Endothelial cell of umbilical vein (primary cell): ENCODE measurements at regions not wholly inside any gene's neighbourhood (a gene's known extent, or its start where the extent isn't known, plus 50 kb on each side); places are given as distances from the start of the nearest gene placed in this dataset.
A peak's percentile ranks its signal among the peaks of the same experiment; 100 is the strongest.

Experiments
- BruUV-seq: library from RNA; stranded (reverse); fragments of 400-500 nt; replicated peaks from 2 replicates; lab custom pipeline; 2021; lab: Mats Ljungman, UMichigan
- CTCF ChIA-PET: fragments of 300-600, 350-600 bp; sonication (Branson Sonifier 250); formaldehyde crosslinking; loops from one replicate; lab custom pipeline; 2021; ENCODE audit warnings: antibody characterized with exemption, inconsistent platforms; lab: Charles Lee
- POLR2A ChIA-PET: fragments of 300-600, 350-600 bp; sonication (Branson Sonifier 250); formaldehyde crosslinking; loops from one replicate; lab custom pipeline; 2021; ENCODE audit warnings: antibody characterized with exemption, inconsistent platforms; lab: Charles Lee
- DNase-seq: peaks from one replicate; pipeline ENCODE4 v3.0.0-alpha.2; 2011; ENCODE audit warnings: low read depth, low spot score
- FAIRE-seq: peaks from 2 replicates; lab custom pipeline; 2011; peaks lifted over from hg19 to GRCh38; lab: Jason Lieb, UNC
- H2AFZ ChIP-seq: 2 replicates; pipeline ENCODE4 v1.6.0; 2012; ENCODE audit warnings: low read depth, low read length, control low read depth, inconsistent platforms
- H3K27ac ChIP-seq: 2 replicates; pipeline ENCODE4 v1.5.1; 2011; ENCODE audit warnings: low read depth, mild to moderate bottlenecking, control low read depth, low read length, moderate library complexity; ENCODE audit not compliant: insufficient read depth
- H3K27me3 ChIP-seq, 2 experiments: 2 replicates each; pipeline versions ENCODE4 v1.6.0 to v1.6.1; 2011; ENCODE audit warnings: low read length in 2 of 2, mixed read lengths in 1 of 2; ENCODE audit not compliant: control insufficient read depth in 2 of 2, insufficient read depth in 2 of 2
- H3K36me3 ChIP-seq, 2 experiments: 2 replicates in 1 of 2; 3 replicates in 1 of 2; pipeline ENCODE4 v1.5.1; 2011; ENCODE audit warnings: low read length in 2 of 2, mild to moderate bottlenecking in 1 of 2, moderate library complexity in 1 of 2; ENCODE audit not compliant: control insufficient read depth in 2 of 2, insufficient read depth in 2 of 2; ENCODE audit errors: extremely low read depth in 1 of 2
- H3K4me1 ChIP-seq: 3 replicates; pipeline ENCODE4 v1.5.1; 2011; ENCODE audit warnings: mild to moderate bottlenecking, low read length; ENCODE audit not compliant: control insufficient read depth, insufficient read depth; ENCODE audit errors: extremely low read depth
- H3K4me2 ChIP-seq: 2 replicates; pipeline ENCODE4 v1.6.1; 2011; ENCODE audit warnings: low read length, control low read depth, mixed read lengths; ENCODE audit not compliant: insufficient read depth
- H3K4me3 ChIP-seq, 3 experiments: fragments of 200-600 bp in 1 of 3; sonication (generic), shearing (Covaris generic) in 1 of 3; replicated peaks in 1 of 3; 2 replicates each; pipeline ENCODE4 v1.5.1; 2011 to 2016; ENCODE audit warnings: control low read depth in 3 of 3, low read length in 3 of 3, mild to moderate bottlenecking in 2 of 3, inconsistent platforms in 1 of 3, low read depth in 1 of 3, moderate library complexity in 1 of 3; ENCODE audit not compliant: insufficient read depth in 1 of 3
- H3K79me2 ChIP-seq: 2 replicates; pipeline ENCODE4 v1.6.0; 2012; ENCODE audit warnings: low read length, inconsistent platforms; ENCODE audit not compliant: control insufficient read depth, insufficient read depth
- H3K9ac ChIP-seq: replicated peaks from 2 replicates; pipeline ENCODE3; 2011; ENCODE audit warnings: low read length, control low read depth; ENCODE audit not compliant: insufficient read depth; ENCODE audit errors: extremely low read depth
- H3K9me1 ChIP-seq: replicated peaks from 3 replicates; pipeline ENCODE4 v1.6.0; 2011; ENCODE audit warnings: mild to moderate bottlenecking, low read length; ENCODE audit not compliant: control insufficient read depth, insufficient read depth; ENCODE audit errors: extremely low read depth
- H3K9me3 ChIP-seq: replicated peaks from 2 replicates; pipeline ENCODE4 v1.5.1; 2012; ENCODE audit warnings: low read length, inconsistent platforms; ENCODE audit not compliant: control insufficient read depth, insufficient read depth
- H4K20me1 ChIP-seq: replicated peaks from 2 replicates; pipeline ENCODE3; 2011; ENCODE audit warnings: mild to moderate bottlenecking, low read length; ENCODE audit not compliant: control insufficient read depth, insufficient read depth; ENCODE audit errors: extremely low read depth
- EZH2 ChIP-seq: IDR thresholded peaks from 2 replicates; pipeline ENCODE4 v1.6.1; 2012; ENCODE audit warnings: borderline replicate concordance, low read depth, mild to moderate bottlenecking, moderate library complexity, low read length, inconsistent platforms; ENCODE audit not compliant: severe bottlenecking
- FOS ChIP-seq: IDR thresholded peaks from 2 replicates; pipeline ENCODE4 v1.6.1; 2011; ENCODE audit warnings: mild to moderate bottlenecking, low read length, moderate library complexity, borderline replicate concordance; ENCODE audit not compliant: insufficient read depth
- GATA2 ChIP-seq: IDR thresholded peaks from 2 replicates; pipeline ENCODE4 v1.7.0; 2011; ENCODE audit warnings: low read depth, mild to moderate bottlenecking, moderate library complexity, mixed read lengths, low read length; ENCODE audit not compliant: insufficient read length, insufficient read depth
- JUN ChIP-seq: IDR thresholded peaks from 2 replicates; pipeline ENCODE4 v1.6.1; 2011; ENCODE audit warnings: borderline replicate concordance, low read depth; ENCODE audit not compliant: insufficient read length, insufficient read depth
- MYC ChIP-seq: IDR thresholded peaks from one replicate; pipeline ENCODE4 v1.6.1; 2011; ENCODE audit warnings: mild to moderate bottlenecking, low read depth, low read length
- POLR2A ChIP-seq: IDR thresholded peaks from 2 replicates; pipeline ENCODE4 v1.6.1; 2012; ENCODE audit warnings: low read depth, mild to moderate bottlenecking, control low read depth, low read length
- POLR2AphosphoS5 ChIP-seq: IDR thresholded peaks from 2 replicates; pipeline ENCODE4 v1.6.1; 2012; ENCODE audit warnings: low read depth, mild to moderate bottlenecking, control low read depth, low read length, moderate library complexity; ENCODE audit not compliant: insufficient read depth
- dilution Hi-C: fragments of 300-500 bp; cut with MboI; formaldehyde crosslinking; loops from one replicate; pipeline ENCODE4 v1.15.0; 2019; ENCODE audit warnings: low sequenced_read_pairs; ENCODE audit not compliant: extremely low pct_ligation_motif_present
- intact Hi-C: fragments of 100-400 bp; cut with micrococcal nuclease; formaldehyde crosslinking; loops from one replicate; pipeline ENCODE4 v1.10.0; 2022
- TF ChIP-seq, protein P1 (sequence below), 2 donors: IDR thresholded peaks; 1 replicate in 1 of 2; 2 replicates in 1 of 2; pipeline ENCODE4 v1.5.1; 2011; ENCODE audit warnings: low read length in 2 of 2, mild to moderate bottlenecking in 2 of 2, moderate library complexity in 2 of 2, control low read depth in 1 of 2, inconsistent platforms in 1 of 2, low read depth in 1 of 2; ENCODE audit not compliant: insufficient read depth in 1 of 2; ENCODE audit errors: extremely low read depth in 1 of 2
- TF ChIP-seq, protein P2 (sequence below): IDR thresholded peaks from 2 replicates; pipeline ENCODE4 v1.6.1; 2011; ENCODE audit not compliant: insufficient read depth, insufficient read length

DNA sequence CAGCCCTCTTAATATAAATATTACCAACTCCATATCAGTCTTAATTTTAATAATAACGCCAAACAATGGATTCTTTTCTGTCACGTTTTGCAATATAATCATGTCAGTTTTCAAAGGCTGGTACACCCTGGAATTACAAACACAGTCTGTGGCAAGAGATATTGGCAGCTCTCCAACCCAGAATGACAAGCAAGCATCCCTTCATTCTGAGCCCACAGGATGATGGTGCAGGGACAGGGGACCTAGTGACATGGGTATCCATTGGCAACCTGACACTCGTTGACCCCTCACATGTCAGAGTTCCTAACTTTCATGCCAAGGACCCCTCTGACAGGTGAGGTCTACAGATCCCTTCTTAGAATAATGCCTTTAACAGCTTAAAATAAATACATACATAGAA lies 154.5 kb upstream of the TSC22D2 start:
- Histone ChIP-seq H3K4me1 (peaks cover 32% of the 10 kb centered on the region), H3K9me3 (no peaks in the 10 kb centered on the region), H3K4me2 (no peak overlapping the region), H3K79me2 (no peaks in the 10 kb centered on the region), H3K36me3 (no peaks in the 10 kb centered on the region), H3K27me3 (no peaks in the 10 kb centered on the region), H3K27ac (no peak overlapping the region), H4K20me1 (no peaks in the 10 kb centered on the region), H2AFZ (no peak overlapping the region), H3K4me3 (no peak overlapping the region), H3K9ac (no peak overlapping the region), H3K9me1 (no peaks in the 10 kb centered on the region)
- ChIA-PET CTCF (interaction anchor here (2.1 kb wide), 1 partner anchor 242 kb away, joined by 7 read pairs; no protein-coding TSS in a partner anchor), POLR2A (no interaction called here)
- FAIRE-seq (no peak), DNase-seq (peak; percentile 57)
- TF ChIP-seq GATA2 (no peak), POLR2AphosphoS5 (no peak), MYC (no peak), FOS (no peak), JUN (no peak), EZH2 (no peak), POLR2A (no peak)
- TF ChIP-seq, protein P1, sequence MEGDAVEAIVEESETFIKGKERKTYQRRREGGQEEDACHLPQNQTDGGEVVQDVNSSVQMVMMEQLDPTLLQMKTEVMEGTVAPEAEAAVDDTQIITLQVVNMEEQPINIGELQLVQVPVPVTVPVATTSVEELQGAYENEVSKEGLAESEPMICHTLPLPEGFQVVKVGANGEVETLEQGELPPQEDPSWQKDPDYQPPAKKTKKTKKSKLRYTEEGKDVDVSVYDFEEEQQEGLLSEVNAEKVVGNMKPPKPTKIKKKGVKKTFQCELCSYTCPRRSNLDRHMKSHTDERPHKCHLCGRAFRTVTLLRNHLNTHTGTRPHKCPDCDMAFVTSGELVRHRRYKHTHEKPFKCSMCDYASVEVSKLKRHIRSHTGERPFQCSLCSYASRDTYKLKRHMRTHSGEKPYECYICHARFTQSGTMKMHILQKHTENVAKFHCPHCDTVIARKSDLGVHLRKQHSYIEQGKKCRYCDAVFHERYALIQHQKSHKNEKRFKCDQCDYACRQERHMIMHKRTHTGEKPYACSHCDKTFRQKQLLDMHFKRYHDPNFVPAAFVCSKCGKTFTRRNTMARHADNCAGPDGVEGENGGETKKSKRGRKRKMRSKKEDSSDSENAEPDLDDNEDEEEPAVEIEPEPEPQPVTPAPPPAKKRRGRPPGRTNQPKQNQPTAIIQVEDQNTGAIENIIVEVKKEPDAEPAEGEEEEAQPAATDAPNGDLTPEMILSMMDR (IDR thresholded peaks at IDR 0.05; ENCODE audit: extremely low read depth in 1 of 2, insufficient read depth in 1 of 2, low read depth in 1 of 2, low read length in 2 of 2): no peak
- TF ChIP-seq, protein P2, sequence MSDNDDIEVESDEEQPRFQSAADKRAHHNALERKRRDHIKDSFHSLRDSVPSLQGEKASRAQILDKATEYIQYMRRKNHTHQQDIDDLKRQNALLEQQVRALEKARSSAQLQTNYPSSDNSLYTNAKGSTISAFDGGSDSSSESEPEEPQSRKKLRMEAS: no peak
- intact Hi-C loops: loop anchor here (2.0 kb wide), 1 partner anchor 47 kb away; no protein-coding TSS in a partner anchor
- BruUV-seq: no TSS peak
- dilution Hi-C loops: no loop called here
